ENCODE measurements at regions not wholly inside any gene's neighbourhood (a gene's known extent, or its start where the extent isn't known, plus 50 kb on each side); places are given as distances from the start of the nearest gene placed in this dataset.

- H3K36me3 ChIP-seq (ENCODE audit: insufficient read depth, low read length) = no peaks in the 10 kb centered on the region
- Mint-ChIP-seq H3K27me3 (ENCODE audit: low read depth, unreplicated experiment) (no peaks in the 10 kb centered on the region), H3K4me1 (ENCODE audit: low read depth, unreplicated experiment) (no peaks in the 10 kb centered on the region), H3K27ac (ENCODE audit: unreplicated experiment) (no peak overlapping the region), H3K4me3 (ENCODE audit: unreplicated experiment) (no peak overlapping the region), H3K36me3 (ENCODE audit: low read depth, unreplicated experiment) (no peaks in the 10 kb centered on the region), H3K9me3 (ENCODE audit: unreplicated experiment) (no peaks in the 10 kb centered on the region)
- no peaks in the 10 kb centered on the region for H3K9me3 ChIP-seq (ENCODE audit: insufficient read depth, low read depth, low read length)
- no peak overlapping the region for H3K9ac ChIP-seq (ENCODE audit: low read length)
- no peaks in the 10 kb centered on the region for H3K27me3 ChIP-seq (ENCODE audit: insufficient read depth, low read length)
- DNase-seq (ENCODE audit: low read depth) = no peak
- H2AFZ ChIP-seq (ENCODE audit: low read depth, low read length) = no peak overlapping the region
- no peak overlapping the region for H3K4me3 ChIP-seq (ENCODE audit: insufficient read depth, low read depth, low read length)
- H3K4me2 ChIP-seq (ENCODE audit: low read length) = no peak overlapping the region
- no peaks in the 10 kb centered on the region for H3K4me1 ChIP-seq (ENCODE audit: insufficient read depth, low read length)
- no peaks in the 10 kb centered on the region for H3K79me2 ChIP-seq (ENCODE audit: insufficient read depth, low read length)
- FAIRE-seq = no peak
- H4K20me1 ChIP-seq (ENCODE audit: insufficient read depth, low read length) = no peaks in the 10 kb centered on the region
- TF ChIP-seq, protein P1, sequence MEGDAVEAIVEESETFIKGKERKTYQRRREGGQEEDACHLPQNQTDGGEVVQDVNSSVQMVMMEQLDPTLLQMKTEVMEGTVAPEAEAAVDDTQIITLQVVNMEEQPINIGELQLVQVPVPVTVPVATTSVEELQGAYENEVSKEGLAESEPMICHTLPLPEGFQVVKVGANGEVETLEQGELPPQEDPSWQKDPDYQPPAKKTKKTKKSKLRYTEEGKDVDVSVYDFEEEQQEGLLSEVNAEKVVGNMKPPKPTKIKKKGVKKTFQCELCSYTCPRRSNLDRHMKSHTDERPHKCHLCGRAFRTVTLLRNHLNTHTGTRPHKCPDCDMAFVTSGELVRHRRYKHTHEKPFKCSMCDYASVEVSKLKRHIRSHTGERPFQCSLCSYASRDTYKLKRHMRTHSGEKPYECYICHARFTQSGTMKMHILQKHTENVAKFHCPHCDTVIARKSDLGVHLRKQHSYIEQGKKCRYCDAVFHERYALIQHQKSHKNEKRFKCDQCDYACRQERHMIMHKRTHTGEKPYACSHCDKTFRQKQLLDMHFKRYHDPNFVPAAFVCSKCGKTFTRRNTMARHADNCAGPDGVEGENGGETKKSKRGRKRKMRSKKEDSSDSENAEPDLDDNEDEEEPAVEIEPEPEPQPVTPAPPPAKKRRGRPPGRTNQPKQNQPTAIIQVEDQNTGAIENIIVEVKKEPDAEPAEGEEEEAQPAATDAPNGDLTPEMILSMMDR (IDR thresholded peaks at IDR 0.05; ENCODE audit: insufficient read depth, low read depth, low read length) = no peak
- TF ChIP-seq EZH2 (IDR thresholded peaks at IDR 0.05; ENCODE audit: insufficient read depth, low read length) = no peak
- no peak overlapping the region for H3K27ac ChIP-seq (ENCODE audit: low read depth, low read length)
Measured at GRCh38 chr4:125770814-125771398, 456.2 kb downstream of the FAT4 start.

- Histone ChIP-seq H2AFZ (ENCODE audit: low read depth, low read length) (no peak overlapping the region), H3K27me3 (ENCODE audit: insufficient read depth, low read length) (no peaks in the 10 kb centered on the region), H3K4me3 (ENCODE audit: insufficient read depth, low read depth, low read length) (no peak overlapping the region), H3K79me2 (ENCODE audit: insufficient read depth, low read length) (no peaks in the 10 kb centered on the region), H3K9me3 (ENCODE audit: insufficient read depth, low read depth, low read length) (peaks cover 2% of the 10 kb centered on the region), H3K9ac (ENCODE audit: low read length) (no peak overlapping the region), H4K20me1 (ENCODE audit: insufficient read depth, low read length) (no peaks in the 10 kb centered on the region), H3K27ac (ENCODE audit: low read depth, low read length) (no peak overlapping the region), H3K36me3 (ENCODE audit: insufficient read depth, low read length) (no peaks in the 10 kb centered on the region), H3K4me2 (ENCODE audit: low read length) (no peak overlapping the region), H3K4me1 (ENCODE audit: insufficient read depth, low read length) (no peaks in the 10 kb centered on the region)
- Mint-ChIP-seq H3K27me3 (ENCODE audit: low read depth, unreplicated experiment) (no peaks in the 10 kb centered on the region), H3K27ac (ENCODE audit: unreplicated experiment) (no peak overlapping the region), H3K4me3 (ENCODE audit: unreplicated experiment) (no peak overlapping the region), H3K36me3 (ENCODE audit: low read depth, unreplicated experiment) (no peaks in the 10 kb centered on the region), H3K4me1 (ENCODE audit: low read depth, unreplicated experiment) (no peaks in the 10 kb centered on the region), H3K9me3 (ENCODE audit: unreplicated experiment) (peaks cover 10% of the 10 kb centered on the region)
- FAIRE-seq = no peak
- DNase-seq (ENCODE audit: low read depth) = no peak
- TF ChIP-seq EZH2 (IDR thresholded peaks at IDR 0.05; ENCODE audit: insufficient read depth, low read length) = no peak
- TF ChIP-seq, protein P1 (IDR thresholded peaks at IDR 0.05; ENCODE audit: insufficient read depth, low read depth, low read length) = no peak
Measured at GRCh38 chr4:125772680-125773079, 457.9 kb downstream of the FAT4 start.

DNA sequence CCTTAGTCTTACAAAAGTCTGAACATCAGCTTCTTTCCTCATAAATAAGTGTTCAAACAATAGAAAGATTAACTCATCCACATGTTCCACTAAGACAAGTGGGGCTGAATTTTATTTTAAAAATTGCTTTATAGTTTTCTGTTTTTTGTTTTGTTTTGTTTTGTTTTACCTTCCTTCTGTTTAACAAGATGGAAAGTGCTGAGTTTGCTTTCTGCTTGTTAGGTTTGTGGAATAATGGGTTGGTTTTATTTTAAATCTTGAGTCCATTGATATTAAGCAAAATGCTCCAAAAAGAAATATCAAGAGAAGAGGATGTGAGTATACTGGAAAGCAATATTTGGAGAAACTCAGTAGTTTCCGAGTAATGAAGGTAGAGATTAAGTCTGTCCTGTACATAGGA, 458.7 kb downstream of the FAT4 start:
- Mint-ChIP-seq H3K36me3 (ENCODE audit: low read depth, unreplicated experiment) (no peaks in the 10 kb centered on the region), H3K9me3 (ENCODE audit: unreplicated experiment) (peaks cover 10% of the 10 kb centered on the region), H3K4me1 (ENCODE audit: low read depth, unreplicated experiment) (no peaks in the 10 kb centered on the region), H3K27me3 (ENCODE audit: low read depth, unreplicated experiment) (no peaks in the 10 kb centered on the region), H3K27ac (ENCODE audit: unreplicated experiment) (no peak overlapping the region), H3K4me3 (ENCODE audit: unreplicated experiment) (no peak overlapping the region)
- no peaks in the 10 kb centered on the region for H4K20me1 ChIP-seq (ENCODE audit: insufficient read depth, low read length)
- no peaks in the 10 kb centered on the region for H3K4me1 ChIP-seq (ENCODE audit: insufficient read depth, low read length)
- H3K9ac ChIP-seq (ENCODE audit: low read length) = no peak overlapping the region
- DNase-seq (ENCODE audit: low read depth) (no peak), FAIRE-seq (no peak)
- H3K79me2 ChIP-seq (ENCODE audit: insufficient read depth, low read length) = no peaks in the 10 kb centered on the region
- TF ChIP-seq, protein P1 (IDR thresholded peaks at IDR 0.05; ENCODE audit: insufficient read depth, low read depth, low read length) = no peak
- no peak for TF ChIP-seq EZH2 (IDR thresholded peaks at IDR 0.05; ENCODE audit: insufficient read depth, low read length)
- H3K27ac ChIP-seq (ENCODE audit: low read depth, low read length) = no peak overlapping the region
- H3K27me3 ChIP-seq (ENCODE audit: insufficient read depth, low read length) = no peaks in the 10 kb centered on the region
- no peak overlapping the region for H3K4me3 ChIP-seq (ENCODE audit: insufficient read depth, low read depth, low read length)
- H3K36me3 ChIP-seq (ENCODE audit: insufficient read depth, low read length) = no peaks in the 10 kb centered on the region
- no peak overlapping the region for H3K4me2 ChIP-seq (ENCODE audit: low read length)
- H2AFZ ChIP-seq (ENCODE audit: low read depth, low read length) = no peak overlapping the region
- H3K9me3 ChIP-seq (ENCODE audit: insufficient read depth, low read depth, low read length) = peaks cover 2% of the 10 kb centered on the region
